AG09309 (cell line): ENCODE measurements at regions not wholly inside any gene's neighbourhood (a gene's known extent, or its start where the extent isn't known, plus 50 kb on each side); places are given as distances from the start of the nearest gene placed in this dataset.

ENCODE experiments used
- DNase-seq: peaks from one replicate; pipeline ENCODE4 v3.0.0-alpha.2; 2010; ENCODE audit warnings: low read depth
- H3K4me3 ChIP-seq: 2 replicates; pipeline ENCODE4 v1.5.1; 2011; ENCODE audit warnings: mild to moderate bottlenecking, low read depth, low read length, moderate library complexity; ENCODE audit not compliant: control insufficient read depth
- TF ChIP-seq, protein P1 (sequence below): IDR thresholded peaks from 2 replicates; pipeline ENCODE4 v1.5.1; 2011; ENCODE audit warnings: mild to moderate bottlenecking, low read depth, low read length, inconsistent platforms; ENCODE audit not compliant: insufficient read depth, control insufficient read depth; ENCODE audit errors: missing control alignments

- DNase-seq: no peak
- no peak overlapping the region for H3K4me3 ChIP-seq
- TF ChIP-seq, protein P1, sequence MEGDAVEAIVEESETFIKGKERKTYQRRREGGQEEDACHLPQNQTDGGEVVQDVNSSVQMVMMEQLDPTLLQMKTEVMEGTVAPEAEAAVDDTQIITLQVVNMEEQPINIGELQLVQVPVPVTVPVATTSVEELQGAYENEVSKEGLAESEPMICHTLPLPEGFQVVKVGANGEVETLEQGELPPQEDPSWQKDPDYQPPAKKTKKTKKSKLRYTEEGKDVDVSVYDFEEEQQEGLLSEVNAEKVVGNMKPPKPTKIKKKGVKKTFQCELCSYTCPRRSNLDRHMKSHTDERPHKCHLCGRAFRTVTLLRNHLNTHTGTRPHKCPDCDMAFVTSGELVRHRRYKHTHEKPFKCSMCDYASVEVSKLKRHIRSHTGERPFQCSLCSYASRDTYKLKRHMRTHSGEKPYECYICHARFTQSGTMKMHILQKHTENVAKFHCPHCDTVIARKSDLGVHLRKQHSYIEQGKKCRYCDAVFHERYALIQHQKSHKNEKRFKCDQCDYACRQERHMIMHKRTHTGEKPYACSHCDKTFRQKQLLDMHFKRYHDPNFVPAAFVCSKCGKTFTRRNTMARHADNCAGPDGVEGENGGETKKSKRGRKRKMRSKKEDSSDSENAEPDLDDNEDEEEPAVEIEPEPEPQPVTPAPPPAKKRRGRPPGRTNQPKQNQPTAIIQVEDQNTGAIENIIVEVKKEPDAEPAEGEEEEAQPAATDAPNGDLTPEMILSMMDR: no peak
Observed at GRCh38 chr6:91490671-91491301, 903.9 kb upstream of the MAP3K7 start.

DNA sequence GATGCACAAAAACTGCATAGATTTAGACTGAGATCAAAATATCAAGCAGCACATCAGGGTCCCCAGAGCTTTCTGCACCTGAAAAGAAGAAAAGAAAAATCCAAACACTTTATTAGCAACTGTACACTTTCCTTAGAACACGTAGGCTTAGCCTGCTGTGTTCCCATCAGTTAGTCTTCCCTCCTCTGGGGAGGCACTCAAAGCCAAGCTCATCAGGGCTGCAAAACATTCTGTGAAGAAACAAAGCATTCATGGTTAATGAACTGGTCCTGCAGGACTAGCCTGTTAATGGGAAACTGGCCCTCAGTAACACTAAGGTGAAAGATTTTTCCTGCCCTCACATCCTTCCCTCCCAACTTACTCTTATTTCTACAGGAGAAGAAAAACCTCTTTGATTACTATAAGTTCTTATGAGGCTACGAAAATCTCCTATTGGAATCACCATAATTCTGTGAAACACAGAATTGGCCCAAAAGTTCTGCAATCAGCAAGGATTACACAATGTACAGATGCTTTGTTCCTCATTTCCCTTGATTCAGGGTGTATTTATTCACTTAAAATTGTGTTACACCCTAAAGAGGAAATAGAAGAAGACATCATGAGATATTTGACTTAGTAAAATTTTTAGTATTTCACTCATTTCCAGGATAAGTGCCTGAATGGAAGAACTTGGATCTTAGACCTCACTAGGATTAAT is 901.0 kb upstream of the MAP3K7 start:
- H3K4me3 ChIP-seq: no peak overlapping the region
- DNase-seq: no peak
- TF ChIP-seq, protein P1: no peak

DNA sequence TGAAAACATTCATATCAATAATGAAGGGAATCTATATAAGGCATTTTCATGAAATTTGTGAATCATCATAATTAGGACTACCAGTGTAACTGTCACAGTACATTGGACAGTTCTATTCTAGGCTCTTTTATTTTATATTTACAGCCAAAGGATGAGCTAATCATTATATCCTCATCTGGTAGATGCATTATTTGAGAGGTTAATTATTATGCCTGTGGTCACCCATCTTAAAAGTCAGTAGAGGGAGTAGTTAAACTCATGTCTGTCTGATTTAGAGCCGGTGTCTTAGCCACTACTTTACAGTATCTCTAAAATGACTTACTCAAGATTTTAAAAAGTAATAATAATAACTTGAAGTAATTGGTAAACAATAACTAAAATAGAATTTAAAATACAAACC is 899.3 kb upstream of the MAP3K7 start:
- TF ChIP-seq, protein P1: no peak
- DNase-seq: no peak
- H3K4me3 ChIP-seq: no peak overlapping the region

DNA sequence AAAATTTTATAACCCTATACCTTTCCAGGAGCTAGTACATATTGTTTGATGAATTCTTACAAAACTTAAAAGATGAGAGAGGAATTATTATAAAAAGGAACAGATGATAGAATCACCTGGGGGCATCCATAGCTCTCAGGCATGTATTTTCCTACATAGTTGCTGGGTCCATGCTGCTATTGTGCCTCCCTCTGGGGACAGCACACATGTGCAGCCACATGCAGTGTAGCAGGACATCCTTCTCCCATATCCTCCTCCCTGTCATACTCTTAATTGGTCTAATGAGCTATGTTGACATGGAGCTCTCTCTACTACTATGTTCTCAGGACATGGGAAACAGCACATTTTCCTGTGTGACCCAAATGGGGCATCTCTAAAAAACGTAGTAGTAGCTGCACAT is 898.2 kb upstream of the MAP3K7 start:
- TF ChIP-seq, protein P1: no peak
- no peak overlapping the region for H3K4me3 ChIP-seq
- no peak for DNase-seq

GRCh38 chr6:91483415-91484105 is 896.7 kb upstream of the MAP3K7 start:
- H3K4me3 ChIP-seq: no peak overlapping the region
- TF ChIP-seq, protein P1: no peak
- DNase-seq: no peak

GRCh38 chr6:91482498-91482897 is 895.6 kb upstream of the MAP3K7 start:
- no peak overlapping the region for H3K4me3 ChIP-seq
- DNase-seq: no peak
- TF ChIP-seq, protein P1: no peak
